GM11168 (cell line): ENCODE measurements at regions not wholly inside any gene's neighbourhood (a gene's known extent, or its start where the extent isn't known, plus 50 kb on each side); places are given as distances from the start of the nearest gene placed in this dataset.

Experiments
- in situ Hi-C: fragments of 300-500 bp; cut with MboI; formaldehyde crosslinking; loops from one replicate; pipeline ENCODE4 v1.12.0; 2022; ENCODE audit warnings: low sequenced_read_pairs; ENCODE audit not compliant: unreplicated experiment

DNA sequence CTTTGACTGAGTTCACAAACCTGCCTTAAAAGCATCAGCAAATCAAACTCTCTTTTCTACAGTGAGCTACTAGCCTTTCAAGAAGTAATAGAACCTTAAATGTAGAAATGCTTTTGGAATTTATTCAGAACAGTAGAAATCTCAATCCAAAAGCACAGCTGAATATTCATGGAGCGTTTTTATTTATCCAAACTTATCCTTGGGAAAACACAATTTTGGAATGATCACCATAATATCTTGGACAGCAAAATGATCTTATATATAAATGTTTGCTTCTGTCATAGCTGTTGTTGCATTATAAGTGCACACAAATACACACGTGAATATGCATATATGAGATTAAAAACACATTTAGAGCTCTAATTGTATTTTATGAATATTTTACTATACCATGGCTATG is 747.3 kb upstream of the PIK3C3 start:
- in situ Hi-C loops, result no loop called here

DNA sequence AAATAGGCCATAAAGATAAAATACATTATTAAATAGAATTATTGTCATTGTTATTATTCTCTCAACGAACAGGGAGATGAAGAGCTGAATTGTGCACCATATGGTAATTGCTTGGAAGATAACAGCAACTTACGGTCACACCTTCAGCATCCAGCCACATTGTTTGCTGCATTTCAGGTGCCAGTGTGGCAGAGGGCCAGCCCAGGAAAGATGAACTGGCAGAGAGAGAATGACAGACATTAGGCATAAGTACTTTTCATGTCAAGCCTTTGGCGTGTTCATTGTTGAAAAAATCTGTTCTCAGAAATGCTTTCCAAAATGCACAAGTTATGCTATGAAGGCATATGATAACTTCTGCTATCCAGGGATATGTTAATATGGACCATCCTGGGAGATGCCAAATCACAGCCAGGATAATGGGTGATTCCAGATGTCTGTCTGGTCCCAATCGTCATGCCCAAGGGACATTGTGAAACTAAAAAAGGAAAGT is 748.6 kb upstream of the PIK3C3 start:
- in situ Hi-C loops, result no loop called here

DNA sequence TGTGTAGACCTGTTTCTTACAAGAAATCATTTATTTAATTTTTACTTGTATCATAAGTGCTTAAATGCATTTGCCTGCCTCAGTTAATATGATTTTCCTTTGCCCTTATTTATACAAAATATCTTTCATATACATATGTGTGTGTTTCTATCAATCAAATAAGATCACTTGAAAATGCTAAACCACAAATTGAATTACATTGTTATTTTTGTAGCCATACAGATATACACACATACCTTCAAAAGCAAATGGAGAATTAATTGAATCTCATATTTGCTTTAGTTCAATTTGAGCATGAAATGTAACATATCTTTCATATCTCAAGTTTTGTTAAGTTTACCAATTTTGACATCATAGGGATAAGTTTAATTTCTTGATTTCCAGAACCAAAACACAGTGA is 755.8 kb upstream of the PIK3C3 start:
- in situ Hi-C loops, result no loop called here

DNA sequence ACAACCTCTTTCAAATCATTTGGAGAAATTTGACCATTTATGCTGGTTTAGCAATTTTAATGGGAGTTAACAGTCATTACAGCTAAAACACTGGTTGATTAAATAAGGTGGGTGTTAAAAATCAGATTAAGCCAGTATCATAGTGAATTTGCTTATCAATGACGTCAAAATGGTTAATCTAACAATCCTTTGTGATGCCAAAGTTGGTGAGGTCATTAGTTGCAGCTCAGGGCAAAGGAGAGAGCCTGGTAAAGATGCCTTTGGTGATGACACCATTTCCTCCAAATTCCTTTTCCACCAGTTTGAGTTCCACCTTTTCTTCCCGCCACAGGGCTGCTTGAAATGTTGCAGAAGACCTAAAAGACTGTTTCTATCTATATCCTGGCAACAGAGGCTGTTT is 757.1 kb upstream of the PIK3C3 start:
- in situ Hi-C loops, result no loop called here

DNA sequence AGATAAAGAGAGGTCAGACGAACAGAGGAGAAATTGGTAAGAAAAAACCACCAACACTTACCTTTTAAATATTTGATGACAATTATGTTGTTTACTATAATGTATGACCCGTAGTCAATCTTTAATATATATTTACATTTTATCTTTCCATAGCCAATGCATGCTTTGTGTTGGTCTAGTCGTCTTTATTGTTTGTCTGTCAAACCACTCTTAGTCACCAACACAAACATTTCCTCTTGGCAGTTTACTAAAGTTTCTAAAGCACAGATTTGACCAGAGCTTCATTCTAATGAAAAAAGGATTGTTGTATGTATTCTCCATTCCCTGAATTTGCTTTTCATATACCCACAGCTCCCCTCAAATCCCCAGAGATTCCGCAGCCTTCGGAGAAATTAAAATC is 784.7 kb upstream of the PIK3C3 start:
- in situ Hi-C loops, result no loop called here

DNA sequence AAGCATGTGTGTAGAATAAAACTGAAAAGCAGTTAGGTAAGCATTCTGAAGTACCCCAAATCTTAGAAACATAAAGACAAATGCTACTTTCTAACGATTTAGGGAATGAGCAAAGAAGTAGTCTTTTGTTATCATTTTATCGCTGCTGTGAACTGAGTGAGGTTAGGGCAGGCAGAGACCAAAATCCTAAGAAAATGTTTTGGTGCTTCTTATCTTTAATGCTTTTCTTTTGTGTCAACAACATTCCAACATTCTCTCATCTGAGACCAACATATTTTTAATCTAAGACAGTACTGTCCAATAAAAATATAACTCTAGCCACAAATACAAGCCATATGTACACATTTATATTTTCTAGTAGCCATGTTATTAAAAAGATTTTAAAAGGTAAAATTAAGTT is 789.4 kb upstream of the PIK3C3 start:
- in situ Hi-C loops, result no loop called here

DNA sequence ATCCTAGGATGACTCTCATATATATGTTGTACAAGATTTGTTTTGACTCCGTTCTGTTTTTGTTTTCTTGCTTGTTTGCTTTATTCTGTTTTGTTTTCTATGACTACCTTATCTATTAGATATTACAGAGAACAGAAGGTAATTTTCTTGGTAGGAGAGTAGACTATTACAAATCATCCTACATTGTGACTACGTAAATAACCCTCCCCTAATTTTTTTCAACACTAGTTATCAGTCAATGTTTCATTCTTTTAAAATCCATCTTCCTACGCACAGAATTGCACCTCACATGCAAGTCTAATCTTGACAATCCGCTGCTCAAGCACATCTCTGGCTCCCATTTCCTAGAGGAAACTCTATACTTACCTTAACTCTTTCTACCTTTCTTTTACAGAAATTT is 792.3 kb upstream of the PIK3C3 start:
- in situ Hi-C loops, result no loop called here

DNA sequence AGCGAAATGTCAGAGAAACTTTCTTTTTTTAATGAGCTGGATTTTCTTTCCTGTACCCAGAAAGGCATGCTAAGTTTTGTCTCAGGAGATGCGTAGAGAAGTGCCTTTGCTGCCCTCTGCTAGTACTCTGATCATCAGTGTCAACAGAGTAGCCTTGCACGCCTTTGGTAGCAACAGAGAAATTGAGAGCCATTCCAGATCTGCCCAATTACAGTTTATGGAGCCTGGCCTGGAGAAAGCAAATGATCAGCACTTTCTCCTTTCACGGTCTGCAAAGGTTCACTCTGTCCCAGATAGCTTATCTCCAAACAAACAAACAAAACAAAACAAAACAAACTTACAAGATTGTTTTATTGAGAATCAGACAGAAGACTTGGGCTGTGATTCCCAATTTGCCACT is 792.8 kb upstream of the PIK3C3 start:
- in situ Hi-C loops, result no loop called here

DNA sequence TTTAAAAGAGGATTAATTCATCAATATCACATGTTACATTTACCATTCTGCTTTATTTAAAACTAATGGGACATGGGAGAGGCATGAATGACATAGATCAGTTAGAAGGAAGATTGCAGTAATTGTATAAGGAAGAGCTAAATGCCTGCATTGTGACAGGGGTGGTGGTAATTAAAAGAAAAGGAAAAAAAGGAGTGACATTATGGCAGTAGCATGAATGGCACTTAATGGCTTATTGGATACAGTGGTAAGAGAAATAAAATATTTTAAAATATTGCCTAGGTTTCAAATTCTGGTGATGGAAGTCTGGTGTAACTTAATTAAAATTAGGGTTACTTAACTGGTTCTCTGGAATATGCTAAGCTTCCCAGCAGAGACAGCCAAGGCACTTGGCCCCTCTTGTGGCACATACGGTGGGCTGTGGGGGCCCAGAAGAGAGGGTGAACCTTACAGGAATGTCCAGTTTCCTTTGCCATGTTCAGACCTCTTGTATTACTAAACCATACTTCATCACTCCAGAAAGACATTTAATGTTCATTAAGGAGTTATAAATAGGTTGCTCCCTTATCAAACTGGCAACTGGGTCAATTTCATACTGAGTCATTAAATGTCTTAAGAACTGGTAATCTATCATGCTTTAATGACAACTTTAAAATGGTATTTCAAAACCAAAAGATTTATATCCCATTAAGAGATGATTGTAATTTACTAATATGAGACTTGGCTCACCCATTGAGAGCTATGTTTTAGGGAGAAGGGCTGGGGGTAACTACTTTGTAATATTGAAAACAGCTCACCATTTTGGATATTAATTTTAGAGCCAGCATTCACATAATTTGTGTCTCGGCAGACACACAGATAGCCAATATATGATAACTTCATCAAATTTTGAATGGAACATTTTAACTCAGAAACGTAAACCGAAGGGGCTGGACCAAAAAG is 798.9 kb upstream of the PIK3C3 start:
- in situ Hi-C loops, result no loop called here

DNA sequence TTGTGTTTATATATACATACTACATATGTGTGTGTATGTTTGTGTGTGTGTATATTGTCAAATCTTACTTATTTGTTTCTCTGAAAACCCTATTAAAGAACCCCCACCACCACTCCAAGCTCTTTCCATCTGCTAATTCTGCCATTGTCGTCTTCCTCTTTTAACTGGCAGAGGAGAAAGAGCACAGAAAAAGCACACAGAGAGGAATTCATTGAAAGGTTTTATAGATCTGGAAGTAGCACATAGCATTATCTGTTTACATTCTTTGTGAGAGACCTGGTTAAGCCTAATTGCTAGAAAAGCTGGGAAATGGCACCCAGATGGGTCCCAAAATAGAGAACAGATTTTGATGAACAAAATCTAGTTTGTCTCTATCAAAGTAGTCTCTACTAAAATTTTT is 800.0 kb upstream of the PIK3C3 start:
- in situ Hi-C loops, result no loop called here

DNA sequence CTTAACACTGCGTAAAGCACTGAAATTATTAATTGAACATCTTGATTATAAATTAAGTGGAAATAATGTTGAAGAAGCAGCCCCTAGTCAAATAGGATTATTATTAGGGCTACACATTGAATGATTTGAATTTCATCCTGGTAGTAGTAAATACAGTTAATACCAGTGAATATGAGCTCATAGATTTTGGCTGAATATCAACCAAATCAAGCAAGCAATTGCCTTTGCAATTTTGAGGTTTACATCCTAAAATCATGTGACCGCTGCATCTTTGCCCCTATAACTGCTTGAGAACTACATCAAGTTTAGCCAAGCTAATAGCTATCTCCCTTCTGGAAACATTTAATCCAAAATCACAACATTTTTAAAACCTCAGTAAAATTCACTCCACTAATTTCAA is 801.2 kb upstream of the PIK3C3 start:
- in situ Hi-C loops, result no loop called here

DNA sequence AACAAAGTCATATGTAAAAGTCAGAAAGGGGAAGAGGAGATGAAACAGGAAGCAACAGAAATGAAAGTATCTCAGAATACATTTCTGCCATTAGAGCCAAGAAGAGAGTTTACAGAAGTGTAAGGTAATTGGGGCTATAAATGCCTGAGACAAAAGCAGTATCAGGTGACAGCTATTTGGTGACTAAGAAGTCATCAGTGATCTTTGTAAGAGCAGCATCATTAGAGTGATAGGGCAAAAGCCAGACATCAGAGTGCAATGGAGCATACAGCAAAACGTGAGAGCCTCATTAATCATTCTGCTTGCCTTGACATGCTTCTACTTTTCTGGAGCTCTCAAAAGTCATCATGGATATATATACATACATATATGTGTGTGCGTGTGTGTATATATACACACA is 804.7 kb upstream of the PIK3C3 start:
- in situ Hi-C loops, result no loop called here

DNA sequence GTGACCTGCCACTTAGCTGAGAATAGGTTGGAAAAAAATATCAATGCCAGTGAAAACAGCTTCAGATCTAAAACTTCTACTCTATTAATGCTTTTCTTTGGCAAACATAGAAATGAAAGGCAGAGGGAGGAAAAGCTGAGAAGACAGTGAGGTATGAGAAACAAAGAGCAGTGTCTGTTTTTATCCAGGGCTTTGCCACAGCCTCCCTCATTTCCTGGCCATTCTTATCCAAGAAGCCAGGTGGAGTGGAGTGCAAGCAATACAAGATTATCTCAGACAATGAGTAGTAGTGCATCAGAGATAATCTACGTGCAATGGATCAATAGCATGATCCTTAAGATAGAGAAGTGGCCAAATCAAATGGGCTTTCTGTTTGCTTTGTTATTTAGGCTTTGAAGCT is 808.7 kb upstream of the PIK3C3 start:
- in situ Hi-C loops, result no loop called here

DNA sequence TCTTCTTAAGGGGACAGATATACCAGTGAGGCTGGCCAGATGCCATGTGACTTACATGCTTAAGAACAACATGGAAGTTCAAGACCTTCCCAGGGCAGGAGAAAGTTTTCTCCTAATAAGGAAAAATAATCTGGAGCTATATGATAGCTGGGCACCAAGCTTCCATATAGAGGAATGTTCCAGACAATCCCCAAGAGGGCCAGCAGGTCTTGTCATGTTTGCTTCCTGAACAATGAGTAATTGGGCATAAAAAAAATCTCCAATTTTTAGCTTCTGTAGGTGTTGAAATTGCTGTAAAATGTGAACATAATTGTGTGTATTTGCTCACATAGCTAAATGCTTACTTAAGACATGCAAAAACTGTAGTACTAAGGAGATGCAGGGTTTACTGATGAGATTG is 809.5 kb upstream of the PIK3C3 start:
- in situ Hi-C loops, result no loop called here

DNA sequence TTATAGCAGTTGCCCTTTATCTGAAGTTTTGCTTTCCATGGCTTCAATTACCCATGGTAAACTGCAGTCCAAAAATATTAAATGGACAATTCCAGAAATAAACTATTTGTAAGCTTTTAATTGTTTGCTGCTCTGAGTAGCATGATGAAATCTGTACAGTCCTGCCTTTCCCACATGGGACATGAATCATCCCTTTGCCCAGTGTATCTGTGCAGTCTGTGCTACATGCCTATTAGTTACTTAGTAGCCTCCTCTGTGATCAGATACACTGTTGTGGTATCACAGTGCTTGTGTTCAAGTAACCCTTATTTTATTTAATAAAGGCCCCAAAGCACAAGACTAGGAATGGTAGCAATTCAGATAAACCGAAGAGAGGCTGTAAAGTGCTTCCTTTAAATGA is 810.6 kb upstream of the PIK3C3 start:
- in situ Hi-C loops, result no loop called here

DNA sequence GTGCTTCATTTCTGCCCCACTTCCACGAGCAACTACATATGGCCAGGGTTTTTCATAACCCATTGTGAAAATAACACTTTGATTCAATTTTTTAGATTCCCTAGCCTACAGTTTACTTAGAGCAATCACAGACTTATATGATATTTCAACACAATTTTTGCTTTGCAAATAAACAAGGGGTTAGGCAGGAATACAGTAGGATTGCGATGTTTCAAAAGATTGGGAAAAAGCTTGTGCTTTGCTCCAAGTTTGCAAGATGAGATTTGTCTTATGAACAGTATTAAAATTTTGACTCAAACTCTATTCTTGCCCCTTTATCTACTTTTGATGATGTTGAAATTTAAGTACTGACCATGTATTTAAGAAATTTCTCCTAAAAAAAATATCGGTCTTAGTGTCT is 814.5 kb upstream of the PIK3C3 start:
- in situ Hi-C loops, result no loop called here

DNA sequence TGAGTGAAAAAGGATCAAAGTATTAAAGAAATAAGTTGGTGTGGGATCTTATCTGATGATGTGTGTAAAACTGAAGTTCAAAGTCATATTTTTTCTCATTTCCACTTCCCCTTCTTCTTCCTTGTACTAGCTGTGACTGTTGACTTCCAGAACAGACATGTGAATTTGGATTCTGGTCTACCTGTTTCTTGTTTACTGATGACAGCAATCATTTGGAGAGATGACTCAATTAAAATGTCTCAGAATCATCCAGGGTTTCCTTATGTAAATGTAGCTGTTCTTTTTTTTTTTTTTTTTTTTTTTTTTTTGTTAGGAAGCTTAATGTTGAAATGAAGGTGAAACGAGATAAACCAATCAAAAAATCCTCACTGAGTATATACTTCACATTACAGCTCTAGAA is 819.9 kb upstream of the PIK3C3 start:
- in situ Hi-C loops, result no loop called here

DNA sequence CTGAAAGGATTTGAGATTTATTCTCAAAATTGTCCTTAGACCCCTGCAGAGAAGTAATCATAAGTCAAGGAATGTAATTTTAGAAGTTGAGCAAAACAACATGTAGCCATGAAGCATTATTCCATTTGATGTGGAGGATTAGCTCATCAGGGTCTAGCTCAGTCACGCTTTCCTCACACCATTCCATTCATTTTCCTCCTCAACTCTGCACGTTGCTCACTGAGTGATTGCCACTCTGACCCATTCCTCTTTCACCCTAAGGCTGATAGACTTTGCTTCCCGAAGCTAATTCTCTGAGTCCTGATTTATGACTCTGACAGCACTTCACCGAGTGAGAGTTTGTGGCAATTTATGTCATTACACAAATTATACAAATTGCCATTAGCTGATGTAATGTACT is 820.6 kb upstream of the PIK3C3 start:
- in situ Hi-C loops, result no loop called here

DNA sequence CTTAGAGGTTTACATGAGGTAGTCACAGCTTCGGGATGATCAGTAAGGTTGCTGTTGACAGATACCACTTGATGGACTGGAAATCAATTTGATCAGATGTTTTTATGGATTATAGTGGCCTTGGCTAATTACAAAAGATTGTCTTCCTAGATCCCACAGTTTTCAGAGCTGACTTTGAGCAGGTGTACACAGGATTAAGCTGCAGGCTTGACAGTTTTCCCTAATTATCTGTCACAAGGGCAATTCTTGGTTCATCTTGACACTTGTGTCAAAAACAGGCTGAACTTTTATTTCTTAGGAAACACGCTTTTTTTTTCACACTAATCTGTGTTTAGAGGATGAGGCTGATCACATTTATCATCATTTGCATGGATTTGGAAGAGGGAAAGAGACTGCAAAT is 824.0 kb upstream of the PIK3C3 start:
- in situ Hi-C loops, result no loop called here

DNA sequence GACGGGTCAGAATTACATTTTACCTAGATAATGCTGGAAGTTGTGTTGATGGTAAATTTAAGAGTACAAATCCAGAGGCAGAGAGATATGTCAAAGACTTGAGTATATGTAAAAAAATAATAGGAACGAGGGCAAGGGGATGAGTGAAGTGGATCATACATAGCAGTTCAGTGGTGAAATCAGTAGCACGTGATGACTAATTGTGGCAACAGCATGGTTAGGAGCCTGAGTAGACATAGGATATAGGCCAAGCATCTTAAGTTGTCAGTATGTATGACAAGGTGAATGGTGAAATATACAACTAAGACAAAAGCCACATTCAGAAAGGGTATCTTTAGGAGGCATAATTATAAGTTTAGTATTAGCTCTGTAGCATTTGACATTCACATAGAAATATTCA is 826.5 kb upstream of the PIK3C3 start:
- in situ Hi-C loops, result no loop called here

DNA sequence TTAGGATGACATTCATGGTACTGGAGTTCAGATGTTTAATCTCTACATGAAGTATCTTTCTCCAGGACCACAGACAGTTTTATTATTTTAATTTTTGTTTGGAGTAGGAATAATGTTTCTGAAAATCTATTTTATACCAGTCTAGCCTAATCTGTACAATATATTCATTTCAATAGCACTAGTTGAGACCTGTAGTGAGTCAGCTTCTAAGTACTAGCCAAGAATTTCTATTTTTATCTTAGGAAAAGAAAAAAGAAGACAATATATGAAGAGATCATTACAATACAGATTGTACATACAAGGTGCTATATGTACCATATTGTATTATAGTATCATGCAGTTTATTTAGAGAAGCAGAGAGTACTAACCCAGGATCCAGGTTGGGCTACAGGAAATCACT is 826.9 kb upstream of the PIK3C3 start:
- in situ Hi-C loops, result no loop called here

DNA sequence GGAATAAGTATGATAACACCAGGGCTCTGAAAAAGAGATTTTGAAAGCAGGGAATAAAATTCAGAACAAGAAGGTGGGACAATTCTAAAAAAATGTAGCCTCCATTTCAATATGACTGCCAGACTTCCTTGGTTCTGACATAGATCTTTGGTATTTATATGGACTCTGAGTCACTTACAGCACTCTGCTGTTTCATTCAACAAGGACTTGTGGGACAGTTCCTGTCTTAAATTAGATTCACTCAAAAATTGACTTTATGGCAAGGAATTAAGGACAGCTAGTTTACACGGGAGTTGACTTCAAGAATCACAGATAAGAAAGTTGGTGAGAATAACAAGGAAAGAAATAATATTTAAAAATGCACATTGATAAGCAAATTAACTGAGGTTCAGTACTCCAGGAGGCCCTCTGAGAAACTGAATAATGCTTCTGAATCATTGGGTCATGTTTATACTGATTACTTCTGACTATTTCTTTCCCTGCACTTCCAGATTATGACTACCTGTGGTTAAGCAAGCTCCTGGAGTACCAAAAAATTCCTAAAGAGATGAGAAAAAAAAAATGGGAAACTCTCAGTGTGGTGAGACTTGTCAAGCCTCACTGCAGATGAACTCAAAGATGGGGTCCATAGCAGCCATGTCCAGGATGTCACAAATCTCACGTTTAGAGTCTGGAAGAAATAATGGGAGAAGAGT is 828.3 kb upstream of the PIK3C3 start:
- in situ Hi-C loops, result no loop called here
